ENCODE measurements at regions not wholly inside any gene's neighbourhood (a gene's known extent, or its start where the extent isn't known, plus 50 kb on each side); places are given as distances from the start of the nearest gene placed in this dataset.

- no peak for DNase-seq (ENCODE audit: low read depth in 2 of 2)
Measured at GRCh38 chr3:181086011-181086410, 96.5 kb upstream of the DNAJC19 start.

- no peak for DNase-seq (ENCODE audit: low read depth in 2 of 2)
Measured at GRCh38 chr3:181081930-181082329, 92.4 kb upstream of the DNAJC19 start.

- no peak for DNase-seq (ENCODE audit: low read depth in 2 of 2)
Measured at GRCh38 chr3:181076558-181076957, 87.0 kb upstream of the DNAJC19 start.

GRCh38 chr3:181075098-181075497 lies 85.6 kb upstream of the DNAJC19 start:
- no peak for DNase-seq (ENCODE audit: low read depth in 2 of 2)

- DNase-seq (ENCODE audit: low read depth in 2 of 2) = no peak
Measured at GRCh38 chr3:181066143-181067087, 76.9 kb upstream of the DNAJC19 start.

GRCh38 chr3:181056136-181056732 lies 66.7 kb upstream of the DNAJC19 start:
- no peak for DNase-seq (ENCODE audit: low read depth in 2 of 2)

GRCh38 chr3:181054538-181054937 lies 65.0 kb upstream of the DNAJC19 start:
- DNase-seq (ENCODE audit: low read depth in 2 of 2) = no peak

GRCh38 chr3:181052256-181052655 lies 62.7 kb upstream of the DNAJC19 start:
- DNase-seq (ENCODE audit: low read depth in 2 of 2) = no peak

- no peak for DNase-seq (ENCODE audit: low read depth in 2 of 2)
Measured at GRCh38 chr3:181050738-181051137, 61.2 kb upstream of the DNAJC19 start.

- no peak for DNase-seq (ENCODE audit: low read depth in 2 of 2)
Measured at GRCh38 chr3:181040030-181040429, 50.5 kb upstream of the DNAJC19 start.
